ENCODE measurements at regions not wholly inside any gene's neighbourhood (a gene's known extent, or its start where the extent isn't known, plus 50 kb on each side); places are given as distances from the start of the nearest gene placed in this dataset.

GRCh38 chr5:158621391-158621790 lies 478.3 kb downstream of the EBF1 start:
- no peak for TF ChIP-seq POLR2A (IDR thresholded peaks at IDR 0.05)
- no peak for TF ChIP-seq CTCF (IDR thresholded peaks at IDR 0.05)

All from Peyer's patch (tissue), 4 donors.